ENCODE measurements at regions not wholly inside any gene's neighbourhood (a gene's known extent, or its start where the extent isn't known, plus 50 kb on each side); places are given as distances from the start of the nearest gene placed in this dataset.

- TF ChIP-seq CTCF (IDR thresholded peaks at IDR 0.05) (no peak), POLR2A (IDR thresholded peaks at IDR 0.05) (no peak)
Observed at GRCh38 chr2:199570934-199571333, 113.2 kb upstream of the SATB2 start.

Data from vagina (tissue), 2 donors.